ENCODE measurements at regions not wholly inside any gene's neighbourhood (a gene's known extent, or its start where the extent isn't known, plus 50 kb on each side); places are given as distances from the start of the nearest gene placed in this dataset.
"Not testable (repeated sequence)": the region's sequence is repeated elsewhere in the genome, so short reads cannot be mapped to it uniquely, and the experiment has no call there.

DNA sequence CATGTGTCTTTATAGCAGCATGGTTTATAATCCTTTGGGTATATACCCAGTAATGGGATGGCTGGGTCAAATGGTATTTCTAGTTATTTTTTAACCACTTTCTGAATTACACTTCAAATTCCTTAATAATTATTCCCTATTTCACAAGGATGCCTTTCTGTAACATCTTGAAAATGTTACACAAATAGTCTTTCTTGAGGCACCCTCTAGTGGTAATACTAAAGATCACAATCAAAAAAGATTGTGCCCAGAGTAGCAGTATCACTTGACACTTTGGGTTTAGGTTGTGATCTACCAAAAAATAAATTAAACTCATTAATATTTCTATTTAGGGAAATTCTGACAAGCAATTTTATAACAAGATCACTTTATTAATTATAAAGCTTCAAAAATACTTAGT, 74.0 kb upstream of the TEKT4 start:
- CTCF ChIA-PET: interaction anchor here (0.8 kb wide), 1 partner anchor 14 kb away, joined by 3 read pairs; no protein-coding TSS in a partner anchor
- POLR2A ChIA-PET: not testable (repeated sequence)

More for the DNA sequence above, 74.0 kb upstream of the TEKT4 start:
- H3K9me3 ChIP-seq (ENCODE audit: control insufficient read depth, insufficient read depth, low read depth, low read length); H3K27ac ChIP-seq (ENCODE audit: extremely low read depth, low read depth, low read length); H3K4me3 ChIP-seq (ENCODE audit: low read depth, low read length); H3K4me1 ChIP-seq (ENCODE audit: control insufficient read depth, insufficient read depth, low read length); H3K36me3 ChIP-seq (ENCODE audit: control insufficient read depth in 2 of 2, insufficient read depth in 1 of 2, low read length in 2 of 2): not testable (repeated sequence)
- peak; percentile 33 for TF ChIP-seq ZNF654 (tag by site-specific recombination; IDR thresholded peaks at IDR 0.05; ENCODE audit: low read depth)

All from HEK293 (cell line).